Inflammatory macrophage treated with lipopolysaccharide for 4 hours (primary cell): ENCODE measurements at regions not wholly inside any gene's neighbourhood (a gene's known extent, or its start where the extent isn't known, plus 50 kb on each side); places are given as distances from the start of the nearest gene placed in this dataset.
"Not testable (repeated sequence)": the region's sequence is repeated elsewhere in the genome, so short reads cannot be mapped to it uniquely, and the experiment has no call there.

Experiments used
- DNase-seq: peaks from one replicate; pipeline ENCODE4 v3.0.0-alpha.2; 2020

- DNase-seq: no peak
Measured at GRCh38 chr5:174900240-174900865, 176.0 kb downstream of the MSX2 start.

DNA sequence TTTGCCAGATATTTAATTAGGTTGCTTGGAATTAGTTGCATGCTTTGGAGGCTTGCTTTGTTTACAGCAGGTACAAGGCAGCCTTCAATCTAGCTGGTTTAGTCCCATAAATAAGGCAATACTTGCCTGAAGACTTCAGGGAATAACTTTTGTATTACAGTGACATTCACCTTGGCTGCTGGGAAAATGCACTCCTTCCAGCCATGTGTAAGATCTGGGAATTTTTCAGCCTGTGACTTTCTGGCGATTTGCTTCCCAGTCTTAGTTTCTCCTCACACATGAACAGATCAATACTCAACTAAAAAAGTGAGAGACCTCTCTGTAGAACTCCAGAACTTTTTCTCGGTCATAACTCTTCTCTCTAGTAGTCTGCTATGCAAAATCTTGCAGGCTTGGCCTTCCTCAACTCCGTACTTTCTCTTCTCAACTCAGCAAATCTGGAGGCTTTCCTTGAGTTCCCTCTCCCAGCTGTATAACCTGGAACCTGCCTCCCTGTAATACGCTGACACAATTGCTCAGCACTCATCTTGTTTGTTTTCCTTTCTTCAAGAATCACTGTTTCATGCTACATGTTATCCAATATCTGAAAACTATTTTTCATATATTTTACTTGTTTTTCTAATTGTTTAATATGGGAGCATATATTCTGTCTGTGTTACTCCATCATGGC, 173.0 kb downstream of the MSX2 start:
- no peak for DNase-seq

DNA sequence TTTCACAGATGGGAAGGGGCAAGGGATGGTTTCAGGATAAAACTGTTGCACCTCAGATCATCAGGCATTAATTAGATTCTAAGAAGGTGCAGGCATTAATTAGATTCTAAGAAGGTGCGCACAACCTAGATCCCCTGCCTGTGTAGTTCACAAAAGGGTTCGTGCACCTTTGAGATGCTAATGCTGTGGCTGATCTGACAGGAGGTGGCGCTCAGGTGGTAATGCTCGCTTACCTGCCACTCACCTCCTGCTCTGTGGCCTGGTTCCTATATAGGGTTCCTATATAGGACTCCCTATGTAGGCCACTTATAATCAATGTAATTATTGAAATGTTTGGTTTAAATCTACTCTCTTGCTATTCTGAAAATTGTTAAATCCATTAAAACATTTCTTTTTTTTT, 171.0 kb downstream of the MSX2 start:
- no peak for DNase-seq

- no peak for DNase-seq
Measured at GRCh38 chr5:174892742-174893141, 168.4 kb downstream of the MSX2 start.

GRCh38 chr5:174880412-174881200, 156.2 kb downstream of the MSX2 start:
- DNase-seq: not testable (repeated sequence)

DNA sequence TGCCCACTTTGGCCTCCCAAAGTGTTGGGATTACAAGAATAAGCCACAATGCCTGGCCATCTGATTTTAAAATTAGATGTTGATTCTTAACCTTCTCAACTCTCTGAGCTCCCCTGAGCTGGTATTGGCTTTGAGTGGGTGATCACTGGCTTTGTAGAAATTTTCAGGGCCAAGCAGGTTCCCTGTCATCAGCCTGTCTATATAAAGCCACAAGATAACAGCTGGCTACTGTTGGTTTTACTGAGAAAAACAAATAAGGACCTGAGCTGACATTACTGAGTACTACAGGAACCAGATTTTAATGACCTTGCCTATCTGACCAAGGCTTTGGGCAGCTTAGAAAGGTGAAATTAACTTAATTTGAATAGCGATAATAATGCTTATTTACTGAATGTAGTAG, 153.6 kb downstream of the MSX2 start:
- no peak for DNase-seq

GRCh38 chr5:174872271-174872670, 147.9 kb downstream of the MSX2 start:
- no peak for DNase-seq

GRCh38 chr5:174852143-174852542, 127.8 kb downstream of the MSX2 start:
- DNase-seq: no peak

DNA sequence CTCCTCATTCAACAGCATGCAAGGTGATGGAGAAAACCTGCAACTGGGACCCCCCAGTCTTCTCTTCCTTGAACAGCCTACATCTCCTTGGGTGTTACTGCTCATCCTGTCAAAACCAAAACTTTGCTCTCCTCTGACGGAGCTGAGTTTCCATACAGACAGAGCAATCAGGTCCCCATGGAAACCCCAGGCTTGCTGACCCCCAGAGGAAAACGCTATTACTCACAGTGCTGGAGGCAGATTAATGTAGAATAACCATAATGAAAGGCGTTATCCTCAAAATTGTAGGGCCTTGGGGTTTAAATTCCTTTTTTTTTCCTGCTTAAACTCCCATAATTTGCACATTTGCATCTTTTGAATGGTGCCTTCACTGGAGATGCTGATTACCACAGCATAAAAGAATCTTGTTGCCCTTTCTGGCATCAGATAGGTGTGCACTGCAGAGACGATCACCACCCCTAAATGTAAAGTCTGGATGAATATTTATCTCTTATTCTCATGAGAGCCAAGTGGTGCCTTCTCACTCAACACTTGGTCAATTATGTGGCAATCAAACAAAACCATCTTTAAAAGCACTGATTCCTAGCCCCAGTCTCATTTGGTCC, 126.3 kb downstream of the MSX2 start:
- no peak for DNase-seq

DNA sequence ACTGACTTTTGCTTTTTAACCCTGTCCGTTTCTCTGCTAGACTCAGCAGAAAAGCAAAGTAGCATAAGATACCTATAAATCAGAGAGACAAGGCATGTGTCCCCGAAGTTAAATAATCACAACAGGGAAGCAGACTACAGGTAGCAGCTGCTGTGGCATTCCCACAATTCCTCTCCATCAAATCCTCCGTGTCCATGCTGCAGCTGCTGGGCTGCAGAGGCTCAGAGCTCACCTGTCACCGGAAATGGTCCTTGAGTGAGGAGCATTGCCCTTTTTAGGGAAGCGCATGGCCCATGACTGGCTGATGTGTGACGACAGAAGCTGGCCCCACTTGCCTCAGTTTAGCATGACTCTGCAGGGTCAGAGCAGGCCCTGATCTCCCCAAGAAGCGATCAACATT, 125.0 kb downstream of the MSX2 start:
- DNase-seq: no peak

- DNase-seq: no peak
Measured at GRCh38 chr5:174844971-174845370, 120.6 kb downstream of the MSX2 start.

DNA sequence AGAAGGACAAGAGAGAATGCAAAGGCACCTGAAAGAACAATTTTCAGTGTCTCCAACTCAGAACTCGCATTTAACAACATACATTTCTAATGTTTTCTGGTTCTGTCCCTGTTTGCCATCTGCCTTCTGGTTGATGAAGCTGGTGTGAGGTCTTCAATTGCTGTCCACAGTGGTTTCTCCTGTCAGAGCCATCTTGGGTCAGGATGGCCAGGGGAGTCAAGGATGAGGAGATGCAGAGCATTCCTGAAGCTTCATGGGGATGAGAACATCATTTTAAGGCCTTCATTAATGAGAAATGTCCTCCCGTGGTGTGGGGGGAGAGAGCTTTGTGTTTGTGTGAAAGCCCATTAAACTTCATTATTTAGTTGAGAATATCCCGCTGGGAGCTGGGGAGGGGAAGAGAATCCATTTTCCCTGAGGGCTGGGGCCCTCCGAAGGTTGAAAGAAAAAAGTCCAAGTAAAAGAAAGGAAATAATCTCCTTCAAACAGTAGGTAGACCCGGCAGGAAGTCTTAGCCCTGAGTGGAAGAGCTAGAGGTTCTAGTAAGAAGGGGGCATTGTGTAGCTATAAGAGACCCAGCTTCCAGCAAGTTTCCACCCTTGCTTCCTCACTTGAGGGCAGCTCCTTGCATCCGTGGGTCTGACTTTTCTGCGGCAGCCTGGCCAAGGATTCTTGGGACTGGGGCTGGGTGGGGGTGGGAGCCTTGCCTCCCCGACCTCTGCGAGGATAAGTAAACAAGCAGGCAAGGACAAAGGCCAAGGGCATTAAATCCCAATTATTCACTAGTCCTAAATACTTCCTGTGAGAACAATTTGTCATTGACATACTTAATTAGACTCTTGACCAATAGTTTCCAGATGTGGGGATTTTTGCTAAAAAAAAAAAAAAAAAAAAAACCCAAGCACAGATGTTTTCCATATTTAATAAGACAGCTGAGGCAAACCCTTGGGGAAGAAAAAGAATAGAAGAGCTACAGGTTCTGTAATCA, 119.2 kb downstream of the MSX2 start:
- no peak for DNase-seq

- no peak for DNase-seq
Measured at GRCh38 chr5:174840435-174840834, 116.1 kb downstream of the MSX2 start.

DNA sequence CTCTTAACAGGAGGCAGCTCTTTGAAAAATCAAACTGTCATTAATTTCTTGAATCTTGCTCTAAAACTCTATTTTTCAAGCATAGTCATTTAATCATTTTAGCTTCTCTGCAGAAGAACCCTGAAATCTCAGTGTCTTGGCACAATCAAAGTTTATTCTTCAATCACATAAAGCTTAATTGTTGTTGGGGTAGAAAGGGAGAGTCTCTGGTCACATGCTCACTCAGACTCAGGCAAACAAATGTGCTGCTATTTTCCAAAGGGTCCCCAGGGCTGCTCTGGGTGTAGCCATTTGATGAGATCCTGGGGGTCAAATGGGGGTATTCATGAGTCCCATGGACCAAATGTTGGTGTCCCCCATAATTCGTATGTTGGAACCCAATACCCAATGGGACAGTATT, 114.8 kb downstream of the MSX2 start:
- no peak for DNase-seq

DNA sequence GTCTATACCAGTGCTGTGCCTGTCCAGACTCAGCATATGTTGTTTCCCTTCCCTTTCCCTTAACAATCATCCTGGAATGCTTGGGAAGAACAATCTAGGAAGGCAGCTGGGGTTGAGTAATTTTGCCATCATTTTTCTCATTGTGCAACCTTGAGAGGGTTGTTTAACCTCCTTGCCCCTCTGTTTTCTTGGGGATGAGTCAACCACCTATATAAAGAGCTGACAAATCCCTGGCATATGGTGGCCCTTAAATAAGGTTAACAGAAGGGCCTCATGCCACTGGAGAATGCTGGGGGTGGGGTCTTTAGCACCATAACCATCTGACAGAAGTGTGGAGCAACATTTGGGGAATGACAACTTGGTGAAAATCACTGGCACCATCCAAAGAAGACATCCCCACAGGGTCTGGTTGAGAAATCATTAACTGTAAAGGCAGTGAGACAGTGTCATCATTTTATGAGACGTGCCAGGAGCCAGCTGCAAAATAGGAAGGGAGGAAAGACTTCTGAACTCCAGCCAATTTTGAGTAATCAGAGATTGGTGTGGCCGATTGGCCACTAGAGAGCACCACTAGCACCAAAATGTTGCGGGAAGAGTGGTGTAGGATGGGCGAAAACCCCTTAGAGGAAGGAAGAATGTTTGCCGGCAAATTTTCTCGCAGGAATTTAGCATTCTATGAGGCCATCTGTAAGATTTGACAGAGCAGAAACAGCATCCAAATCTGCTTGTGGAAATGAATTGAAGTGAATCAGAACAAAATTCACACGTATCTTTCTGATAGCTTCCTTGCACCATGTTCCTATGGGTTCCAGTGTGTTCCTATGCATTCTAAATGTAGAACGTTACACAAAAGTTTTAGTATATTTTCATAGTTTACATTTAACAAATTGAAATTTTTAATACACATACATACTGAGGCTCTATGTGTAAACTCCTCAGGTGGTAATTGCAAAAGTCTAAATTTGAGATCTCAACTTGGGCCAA, 113.8 kb downstream of the MSX2 start:
- no peak for DNase-seq

DNA sequence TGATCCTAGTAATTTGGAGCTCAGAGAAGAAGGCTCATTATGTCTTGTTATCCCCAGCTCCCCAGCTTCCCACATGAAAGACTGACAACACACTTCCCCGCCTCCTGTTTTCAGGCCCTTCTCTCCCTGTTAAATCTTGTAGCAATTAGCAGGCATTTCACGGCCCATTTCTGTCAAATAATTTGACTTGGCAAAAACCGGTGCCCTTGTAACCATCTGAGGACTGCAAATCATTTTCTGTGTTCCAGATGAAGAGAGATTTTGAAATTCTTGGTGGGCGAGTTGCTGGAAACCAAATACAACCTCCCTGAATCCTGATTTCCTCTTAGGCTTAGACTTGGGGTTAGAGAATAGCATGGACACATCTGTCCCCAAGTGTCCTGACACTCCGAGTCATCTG, 109.7 kb downstream of the MSX2 start:
- no peak for DNase-seq

DNA sequence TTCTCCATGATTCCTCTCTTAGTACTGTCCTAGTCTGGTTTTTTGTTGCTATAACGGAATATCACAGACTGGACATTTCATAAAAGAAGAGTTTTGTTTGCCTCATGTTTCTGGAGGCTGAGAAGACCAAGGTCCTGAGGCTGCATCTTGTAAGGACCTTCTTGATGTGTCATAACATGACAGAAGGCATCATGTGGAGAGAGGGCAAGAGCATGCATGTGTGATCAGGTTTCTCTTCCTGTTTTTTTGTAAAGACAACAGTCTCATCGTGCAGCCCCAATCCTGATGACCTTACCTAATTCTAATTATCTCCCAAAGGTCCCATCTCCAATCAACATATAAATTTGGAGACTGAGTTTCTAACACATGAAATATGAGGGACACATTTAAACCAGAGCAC, 108.4 kb downstream of the MSX2 start:
- peak; percentile 2 for DNase-seq

- no peak for DNase-seq
Measured at GRCh38 chr5:174832025-174832424, 107.6 kb downstream of the MSX2 start.

DNA sequence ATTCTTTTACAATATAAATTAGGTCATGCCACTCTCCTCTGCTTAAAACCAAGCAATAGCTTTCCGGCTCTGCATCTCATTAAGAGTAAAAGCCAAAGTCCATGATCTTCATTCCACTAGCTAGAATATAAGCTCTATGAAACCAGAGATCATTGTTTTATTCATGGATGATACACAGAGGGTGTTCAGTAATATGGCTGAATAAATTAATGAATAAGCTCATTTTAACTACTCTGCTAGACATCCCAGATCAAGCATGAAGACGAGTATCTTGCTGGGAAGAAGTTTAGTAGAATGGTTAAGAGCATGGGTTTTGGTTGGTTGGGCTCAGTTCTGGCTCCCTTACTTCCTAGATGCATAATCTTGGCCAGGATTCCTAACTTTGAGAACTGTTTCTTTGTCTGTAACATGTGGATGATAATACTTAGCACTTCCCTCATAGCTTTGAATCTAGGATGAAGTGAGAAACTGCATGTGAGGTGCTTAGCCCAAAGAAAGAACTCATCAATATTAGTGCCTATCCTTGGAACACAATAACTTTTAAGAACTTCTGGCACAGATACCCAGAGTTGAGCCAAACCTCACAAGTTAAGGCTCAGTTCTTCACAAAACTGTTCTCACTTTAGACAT, 106.8 kb downstream of the MSX2 start:
- no peak for DNase-seq

GRCh38 chr5:174829511-174829864, 105.1 kb downstream of the MSX2 start:
- DNase-seq: no peak
